KMS-11 (cell line): ENCODE measurements at regions not wholly inside any gene's neighbourhood (a gene's known extent, or its start where the extent isn't known, plus 50 kb on each side); places are given as distances from the start of the nearest gene placed in this dataset.

Experiments
- H2AFZ ChIP-seq: fragments of 200-600 bp; sonication (generic); 2 replicates; pipeline ENCODE4 v1.6.1; 2016; ENCODE audit warnings: antibody characterized with exemption, mixed run types, low read depth
- H3K27ac ChIP-seq: fragments of 200-600 bp; sonication (generic); 2 replicates; pipeline ENCODE4 v1.6.1; 2016; ENCODE audit warnings: mild to moderate bottlenecking, mixed run types
- H3K27me3 ChIP-seq: fragments of 200-600 bp; sonication (generic); 2 replicates; pipeline ENCODE4 v1.6.1; 2017; ENCODE audit warnings: mild to moderate bottlenecking, low read depth, mixed run types, moderate library complexity; ENCODE audit not compliant: insufficient read depth
- H3K36me3 ChIP-seq: fragments of 200-600 bp; sonication (generic); 2 replicates; pipeline ENCODE4 v1.6.1; 2017; ENCODE audit warnings: mild to moderate bottlenecking, mixed run types; ENCODE audit not compliant: insufficient read depth
- H3K4me1 ChIP-seq: fragments of 200-600 bp; sonication (generic); 2 replicates; pipeline ENCODE4 v1.6.1; 2016; ENCODE audit warnings: mild to moderate bottlenecking, low read depth, mixed run types; ENCODE audit not compliant: poor library complexity, severe bottlenecking
- H3K4me2 ChIP-seq: fragments of 200-600 bp; sonication (generic); 2 replicates; pipeline ENCODE4 v1.7.0; 2016; ENCODE audit warnings: mild to moderate bottlenecking, mixed run types
- H3K4me3 ChIP-seq: fragments of 200-600 bp; sonication (generic); IDR thresholded peaks from 2 replicates; pipeline ENCODE4 v1.6.1; 2017; ENCODE audit warnings: low read depth, low read length, mixed read lengths; ENCODE audit not compliant: insufficient read depth
- H3K79me2 ChIP-seq: fragments of 200-600 bp; sonication (generic); 2 replicates; pipeline ENCODE4 v1.6.1; 2016; ENCODE audit warnings: low read depth, mixed run types; ENCODE audit not compliant: insufficient read depth
- H3K9ac ChIP-seq: fragments of 200-600 bp; sonication (generic); 2 replicates; pipeline ENCODE4 v1.6.1; 2016; ENCODE audit warnings: mild to moderate bottlenecking, mixed run types
- H4K20me1 ChIP-seq: fragments of 200-600 bp; sonication (generic); 2 replicates; pipeline ENCODE4 v1.6.1; 2016; ENCODE audit warnings: mild to moderate bottlenecking, mixed run types; ENCODE audit not compliant: insufficient read depth
- CTCF ChIP-seq: fragments of 200-600 bp; sonication (generic); conservative IDR thresholded peaks from 2 replicates; pipeline ENCODE4 v1.6.1; 2017; ENCODE audit warnings: low read depth, mild to moderate bottlenecking, antibody characterized with exemption, low read length, moderate library complexity, mixed read lengths

- Histone ChIP-seq H3K79me2 (no peaks in the 10 kb centered on the region), H3K36me3 (no peaks in the 10 kb centered on the region), H3K4me2 (no peak overlapping the region; the same call in 1 of the 2 replicates), H3K4me3 (no peak overlapping the region), H3K9ac (no peak overlapping the region), H3K4me1 (peaks cover 8% of the 10 kb centered on the region), H3K27me3 (no peaks in the 10 kb centered on the region), H2AFZ (no peak overlapping the region), H4K20me1 (no peaks in the 10 kb centered on the region), H3K27ac (no peak overlapping the region)
- TF ChIP-seq CTCF, result no peak
These were observed 255.3 kb downstream of the AEBP2 start for GRCh38 chr12:19694627-19695026.

- no peaks in the 10 kb centered on the region for H3K36me3 ChIP-seq
- H3K4me1 ChIP-seq, result peaks cover 8% of the 10 kb centered on the region
- H3K27me3 ChIP-seq, result no peaks in the 10 kb centered on the region
- no peak overlapping the region for H3K4me3 ChIP-seq
- H2AFZ ChIP-seq, result no peak overlapping the region
- no peak overlapping the region for H3K27ac ChIP-seq
- no peaks in the 10 kb centered on the region for H4K20me1 ChIP-seq
- no peak for TF ChIP-seq CTCF
- no peak overlapping the region for H3K9ac ChIP-seq
- no peak overlapping the region; the same call in 1 of the 2 replicates for H3K4me2 ChIP-seq
- no peaks in the 10 kb centered on the region for H3K79me2 ChIP-seq
These were observed 256.2 kb downstream of the AEBP2 start for GRCh38 chr12:19695244-19696098.

- no peaks in the 10 kb centered on the region for H3K79me2 ChIP-seq
- no peaks in the 10 kb centered on the region for H3K4me1 ChIP-seq
- TF ChIP-seq CTCF, result no peak
- no peaks in the 10 kb centered on the region for H4K20me1 ChIP-seq
- no peaks in the 10 kb centered on the region for H3K36me3 ChIP-seq
- H3K9ac ChIP-seq, result no peak overlapping the region
- H2AFZ ChIP-seq, result no peak overlapping the region
- H3K27me3 ChIP-seq, result no peaks in the 10 kb centered on the region
- H3K4me2 ChIP-seq, result no peak overlapping the region
- no peak overlapping the region for H3K4me3 ChIP-seq
- no peak overlapping the region for H3K27ac ChIP-seq
These were observed 261.7 kb downstream of the AEBP2 start for GRCh38 chr12:19700969-19701368.

- H3K79me2 ChIP-seq, result no peaks in the 10 kb centered on the region
- no peaks in the 10 kb centered on the region for H3K27me3 ChIP-seq
- H3K9ac ChIP-seq, result no peak overlapping the region
- no peaks in the 10 kb centered on the region for H3K36me3 ChIP-seq
- no peak overlapping the region for H3K4me2 ChIP-seq
- no peak overlapping the region for H2AFZ ChIP-seq
- H4K20me1 ChIP-seq, result no peaks in the 10 kb centered on the region
- no peaks in the 10 kb centered on the region for H3K4me1 ChIP-seq
- H3K4me3 ChIP-seq, result no peak overlapping the region
- no peak for TF ChIP-seq CTCF
- no peak overlapping the region for H3K27ac ChIP-seq
These were observed 265.7 kb downstream of the AEBP2 start for GRCh38 chr12:19704966-19705365.
